Gastroesophageal sphincter (tissue), 4 donors: ENCODE measurements at regions not wholly inside any gene's neighbourhood (a gene's known extent, or its start where the extent isn't known, plus 50 kb on each side); places are given as distances from the start of the nearest gene placed in this dataset.

Experiments used
- ATAC-seq: fragments of 150-250 bp; one replicate; pipeline ENCODE4 v1.9.1; 2016; ENCODE audit warnings: mild to moderate bottlenecking, moderate library complexity
- H3K27ac ChIP-seq, 4 donors: fragments of 200-600 bp; sonication (generic) in 3 of 4; 1 replicate in 3 of 4; 2 replicates in 1 of 4; pipeline ENCODE4 v1.5.1; 2016 to 2019
- H3K27me3 ChIP-seq: fragments of 200-600 bp; sonication (generic); one replicate; pipeline ENCODE4 v1.5.1; 2019
- H3K36me3 ChIP-seq, 2 donors: fragments of 200-600 bp; sonication (generic); one replicate each; pipeline ENCODE4 v1.5.1; 2019; ENCODE audit warnings: control low read depth in 1 of 2
- H3K4me1 ChIP-seq, 3 donors: fragments of 200-600 bp; sonication (generic); 1 replicate in 2 of 3; 2 replicates in 1 of 3; pipeline ENCODE4 v1.5.1; 2016 to 2019; ENCODE audit warnings: control low read depth in 2 of 3
- H3K4me3 ChIP-seq, 2 donors: fragments of 200-600 bp; sonication (generic); one replicate each; pipeline ENCODE4 v1.5.1; 2019; ENCODE audit warnings: mild to moderate bottlenecking in 1 of 2, moderate library complexity in 1 of 2
- H3K9me3 ChIP-seq, 3 donors: fragments of 200-600 bp; sonication (generic); one replicate each; pipeline ENCODE4 v1.5.1; 2017 to 2019; ENCODE audit warnings: control low read depth in 2 of 3
- CTCF ChIP-seq, 4 experiments: fragments of 200-600 bp in 2 of 4; fragments of 450-650 bp in 2 of 4; sonication (generic) in 1 of 4; IDR thresholded peaks; one replicate each; pipeline ENCODE4 v1.5.1; 2017 to 2019; ENCODE audit warnings: antibody characterized with exemption in 4 of 4, mild to moderate bottlenecking in 2 of 4, moderate library complexity in 2 of 4
- EP300 ChIP-seq: sonication (generic); formaldehyde crosslinking; IDR thresholded peaks from one replicate; pipeline ENCODE4 v1.6.1; 2017; ENCODE audit warnings: antibody characterized with exemption, mild to moderate bottlenecking
- POLR2A ChIP-seq, 2 donors: fragments of 450-650 bp; IDR thresholded peaks; one replicate each; pipeline ENCODE4 v1.6.1; 2017; ENCODE audit warnings: antibody characterized with exemption in 2 of 2, mild to moderate bottlenecking in 2 of 2, moderate library complexity in 1 of 2
- POLR2AphosphoS5 ChIP-seq: sonication (generic); formaldehyde crosslinking; IDR thresholded peaks from one replicate; pipeline ENCODE4 v1.6.1; 2017; ENCODE audit warnings: antibody characterized with exemption
- WGBS, 2 donors: methylation state at CpG; one replicate each; pipeline ENCODE4 v1.1.5; 2018; ENCODE audit warnings: low coverage in 1 of 2; 5-methylcytosine and 5-hydroxymethylcytosine counted together

DNA sequence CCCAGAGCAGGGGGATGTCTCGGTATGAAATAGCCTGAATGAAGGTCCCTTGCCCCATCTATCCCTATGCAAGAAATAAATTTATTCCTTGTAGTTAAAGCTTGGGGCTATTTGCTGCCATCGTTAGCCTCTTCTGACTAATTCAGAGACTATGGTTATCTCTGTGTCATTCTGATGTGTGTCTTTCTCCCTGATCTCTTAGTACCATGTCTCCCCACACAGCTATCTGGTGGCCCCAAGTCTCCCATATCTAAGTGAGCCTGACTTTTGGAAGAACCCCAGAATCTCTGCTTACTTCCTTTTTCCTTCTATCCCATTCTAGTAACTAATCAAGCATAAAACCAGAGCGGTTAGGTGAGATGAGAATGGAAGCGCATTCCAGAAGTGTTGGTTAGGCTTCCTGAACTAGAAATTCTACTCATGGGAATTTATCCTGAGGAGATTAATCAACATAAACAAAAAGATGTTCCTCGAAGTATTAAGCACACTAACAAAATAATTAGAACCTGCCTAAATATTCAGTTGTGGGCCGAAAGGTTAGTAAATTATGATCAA lies 71.4 kb upstream of the BMAL1 start:
- Histone ChIP-seq H3K4me1 (peaks cover 0 to 18% (median 7%) of the 10 kb centered on the region in 3 donors), H3K4me3 (no peak overlapping the region), H3K27ac (no peak overlapping the region), H3K9me3 (peaks cover 0 to 3% (median 0%) of the 10 kb centered on the region in 3 donors), H3K36me3 (no peaks in the 10 kb centered on the region), H3K27me3 (no peaks in the 10 kb centered on the region)
- ATAC-seq = no peak
- no peak for TF ChIP-seq CTCF (IDR thresholded peaks at IDR 0.05)
- TF ChIP-seq POLR2AphosphoS5 = no peak
- TF ChIP-seq POLR2A (IDR thresholded peaks at IDR 0.05) = no peak
- no peak for TF ChIP-seq EP300
- WGBS, 2 donors = 60 to 88% methylated on average over 3 to 6 of the region's 6 CpGs

- Histone ChIP-seq H3K27ac (peak overlapping the region in 2 of 4 donors; percentile 57 to 61), H3K4me1 (peaks cover 0 to 18% (median 7%) of the 10 kb centered on the region in 3 donors), H3K36me3 (no peaks in the 10 kb centered on the region), H3K4me3 (peak overlapping the region in 1 of 2 donors; percentile 38), H3K27me3 (no peaks in the 10 kb centered on the region), H3K9me3 (no peaks in the 10 kb centered on the region)
- no peak for ATAC-seq
- TF ChIP-seq POLR2A (IDR thresholded peaks at IDR 0.05) (no peak), CTCF (IDR thresholded peaks at IDR 0.05) (no peak), POLR2AphosphoS5 (no peak), EP300 (no peak)
- WGBS, 2 donors = 41 to 75% methylated on average over 3 of the region's 3 CpGs
Observed at GRCh38 chr11:13207270-13207664, 70.3 kb upstream of the BMAL1 start.

DNA sequence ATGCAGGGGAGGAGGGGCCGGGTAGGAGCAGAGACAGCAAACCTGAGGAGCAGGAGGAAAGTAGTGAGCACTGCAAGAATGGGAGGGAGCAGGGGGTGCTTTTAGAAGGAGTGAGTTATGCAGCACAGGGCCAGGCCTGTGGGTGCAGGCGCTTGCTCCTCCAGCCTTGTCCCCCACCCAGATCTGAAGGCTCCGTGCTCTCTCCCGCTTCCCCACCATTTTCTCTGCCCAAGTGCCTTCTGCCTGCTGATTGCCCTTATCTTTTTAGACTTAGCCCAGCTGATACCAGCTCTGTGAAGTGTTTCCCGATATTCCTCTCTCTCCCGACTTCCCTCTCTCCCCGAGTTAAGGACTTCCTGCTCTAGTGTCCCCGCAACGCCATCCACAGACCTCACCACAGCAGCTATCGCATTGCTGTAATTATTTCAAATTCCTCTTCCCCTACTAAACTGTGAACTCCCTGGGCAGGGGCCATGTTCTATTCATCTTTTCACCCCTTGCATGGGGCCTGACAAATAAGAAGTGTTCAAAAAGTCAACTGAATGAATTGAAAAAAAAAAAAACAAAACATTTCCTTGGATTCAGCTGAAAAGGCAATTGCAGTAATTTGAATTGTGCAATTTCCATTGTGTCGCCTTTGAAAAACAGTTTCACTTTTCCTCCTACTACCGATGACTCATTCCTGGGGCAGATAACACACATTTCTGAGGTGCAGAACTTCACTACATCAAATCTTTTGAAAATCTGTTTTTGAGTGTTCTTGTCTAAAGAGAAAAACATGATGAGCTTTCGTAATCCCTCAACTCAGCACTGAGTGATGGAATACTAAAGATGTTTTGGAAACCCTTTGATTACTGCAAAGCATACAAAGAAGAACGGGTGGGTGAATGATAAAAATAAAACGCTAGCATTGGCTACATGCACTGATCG lies 69.7 kb upstream of the BMAL1 start:
- Histone ChIP-seq H3K9me3 (no peaks in the 10 kb centered on the region), H3K4me1 (peaks cover 0 to 18% (median 7%) of the 10 kb centered on the region in 3 donors), H3K4me3 (peak overlapping the region; percentile 18 to 38), H3K27ac (peak overlapping the region in 3 of 4 donors; percentile 57 to 68 (median 61)), H3K36me3 (no peaks in the 10 kb centered on the region), H3K27me3 (no peaks in the 10 kb centered on the region)
- WGBS, 2 donors = 13 to 60% methylated on average over 15 to 16 of the region's 16 CpGs
- TF ChIP-seq EP300 (no peak), POLR2AphosphoS5 (peak; percentile 59)
- peak; percentile 70 for ATAC-seq

GRCh38 chr11:13208921-13209320 lies 68.7 kb upstream of the BMAL1 start:
- TF ChIP-seq CTCF (IDR thresholded peaks at IDR 0.05) = no peak
- TF ChIP-seq POLR2A (IDR thresholded peaks at IDR 0.05) = no peak
- TF ChIP-seq EP300 = no peak
- TF ChIP-seq POLR2AphosphoS5 = no peak
- Histone ChIP-seq H3K27ac (peak overlapping the region in 1 of 4 donors; percentile 57), H3K27me3 (no peaks in the 10 kb centered on the region), H3K4me3 (no peak overlapping the region), H3K36me3 (no peaks in the 10 kb centered on the region), H3K9me3 (no peaks in the 10 kb centered on the region), H3K4me1 (peaks cover 0 to 18% (median 7%) of the 10 kb centered on the region in 3 donors)
- no peak for ATAC-seq
- 60 to 77% methylated on average over 1 to 3 of the region's 3 CpGs for WGBS, 2 donors

GRCh38 chr11:13209379-13209778 lies 68.2 kb upstream of the BMAL1 start:
- H3K27ac ChIP-seq = no peak overlapping the region
- no peaks in the 10 kb centered on the region for H3K9me3 ChIP-seq
- peaks cover 0 to 18% (median 7%) of the 10 kb centered on the region in 3 donors for H3K4me1 ChIP-seq
- TF ChIP-seq EP300 = no peak
- no peak for TF ChIP-seq POLR2A (IDR thresholded peaks at IDR 0.05)
- no peak for TF ChIP-seq CTCF (IDR thresholded peaks at IDR 0.05)
- no peak for TF ChIP-seq POLR2AphosphoS5
- no peak for ATAC-seq
- WGBS, 2 donors = 80 to 93% methylated on average over 2 to 3 of the region's 3 CpGs
- H3K36me3 ChIP-seq = no peaks in the 10 kb centered on the region
- no peaks in the 10 kb centered on the region for H3K27me3 ChIP-seq
- H3K4me3 ChIP-seq = no peak overlapping the region
